ENCODE measurements at regions not wholly inside any gene's neighbourhood (a gene's known extent, or its start where the extent isn't known, plus 50 kb on each side); places are given as distances from the start of the nearest gene placed in this dataset.

DNA sequence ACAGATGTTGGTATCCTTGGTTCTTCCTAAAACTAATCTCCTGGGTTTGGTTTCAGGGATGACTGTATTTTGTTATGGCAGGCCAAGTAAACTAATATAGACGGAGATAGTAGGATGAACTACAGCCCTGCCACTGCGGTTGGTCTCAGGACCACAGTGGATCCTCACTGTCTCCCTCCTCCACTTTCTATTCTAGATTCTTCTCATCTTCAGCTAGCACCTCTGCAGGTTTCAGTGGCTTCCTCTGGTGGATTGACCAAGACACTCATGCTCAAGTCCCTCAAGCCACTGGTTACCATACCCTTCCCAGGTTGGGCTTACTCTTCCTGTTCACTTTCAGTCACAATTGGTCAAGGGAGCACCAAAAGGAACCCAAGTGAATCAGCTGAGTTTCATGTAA is 71.1 kb upstream of the CLDN18 start:
- POLR2A ChIA-PET = no interaction called here
- CTCF ChIA-PET = no interaction called here
- TF ChIP-seq, protein P1, sequence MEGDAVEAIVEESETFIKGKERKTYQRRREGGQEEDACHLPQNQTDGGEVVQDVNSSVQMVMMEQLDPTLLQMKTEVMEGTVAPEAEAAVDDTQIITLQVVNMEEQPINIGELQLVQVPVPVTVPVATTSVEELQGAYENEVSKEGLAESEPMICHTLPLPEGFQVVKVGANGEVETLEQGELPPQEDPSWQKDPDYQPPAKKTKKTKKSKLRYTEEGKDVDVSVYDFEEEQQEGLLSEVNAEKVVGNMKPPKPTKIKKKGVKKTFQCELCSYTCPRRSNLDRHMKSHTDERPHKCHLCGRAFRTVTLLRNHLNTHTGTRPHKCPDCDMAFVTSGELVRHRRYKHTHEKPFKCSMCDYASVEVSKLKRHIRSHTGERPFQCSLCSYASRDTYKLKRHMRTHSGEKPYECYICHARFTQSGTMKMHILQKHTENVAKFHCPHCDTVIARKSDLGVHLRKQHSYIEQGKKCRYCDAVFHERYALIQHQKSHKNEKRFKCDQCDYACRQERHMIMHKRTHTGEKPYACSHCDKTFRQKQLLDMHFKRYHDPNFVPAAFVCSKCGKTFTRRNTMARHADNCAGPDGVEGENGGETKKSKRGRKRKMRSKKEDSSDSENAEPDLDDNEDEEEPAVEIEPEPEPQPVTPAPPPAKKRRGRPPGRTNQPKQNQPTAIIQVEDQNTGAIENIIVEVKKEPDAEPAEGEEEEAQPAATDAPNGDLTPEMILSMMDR (IDR thresholded peaks at IDR 0.05; ENCODE audit: insufficient read depth, low read depth, low read length) = no peak

DNA sequence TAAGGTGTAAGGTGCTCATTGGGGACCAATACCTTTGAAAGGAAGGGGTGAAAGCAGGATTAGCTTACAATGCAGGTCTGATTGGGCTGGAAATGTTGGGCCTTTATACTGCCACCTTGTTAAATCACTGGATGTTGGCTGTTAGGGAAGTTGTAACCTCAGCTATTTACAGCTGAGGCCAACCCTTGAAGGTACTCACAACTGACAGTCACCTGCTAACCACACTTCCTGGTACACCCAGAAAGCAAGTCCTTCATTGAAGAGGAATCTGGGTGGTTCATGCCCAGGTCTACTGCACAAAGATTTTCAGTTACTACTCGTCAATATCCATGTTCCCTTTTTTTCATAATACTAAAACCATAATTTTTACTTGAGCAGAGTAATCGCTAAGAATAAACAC is 65.4 kb upstream of the CLDN18 start:
- H3K36me3 ChIP-seq (ENCODE audit: control insufficient read depth, insufficient read depth, low read length) = no peaks in the 10 kb centered on the region
- no peaks in the 10 kb centered on the region for H3K27me3 ChIP-seq (ENCODE audit: control insufficient read depth, insufficient read depth, low read length)
- POLR2A ChIA-PET = no interaction called here
- no peak for DNase-seq (ENCODE audit: low read depth)
- H3K4me3 ChIP-seq (ENCODE audit: low read depth, low read length) = no peak overlapping the region
- TF ChIP-seq, protein P1 (IDR thresholded peaks at IDR 0.05; ENCODE audit: insufficient read depth, low read depth, low read length) = no peak
- CTCF ChIA-PET = interaction anchor here (0.8 to 4.8 kb wide), 4 partner anchors 14 to 839 kb away, joined by 3 to 36 read pairs (median 12); no protein-coding TSS in a partner anchor

More for the DNA sequence above, 71.1 kb upstream of the CLDN18 start:
- DNase-seq (ENCODE audit: low read depth) = no peak
- Histone ChIP-seq H3K36me3 (ENCODE audit: control insufficient read depth, insufficient read depth, low read length) (no peaks in the 10 kb centered on the region), H3K4me3 (ENCODE audit: low read depth, low read length) (no peak overlapping the region), H3K27me3 (ENCODE audit: control insufficient read depth, insufficient read depth, low read length) (no peaks in the 10 kb centered on the region)

DNA sequence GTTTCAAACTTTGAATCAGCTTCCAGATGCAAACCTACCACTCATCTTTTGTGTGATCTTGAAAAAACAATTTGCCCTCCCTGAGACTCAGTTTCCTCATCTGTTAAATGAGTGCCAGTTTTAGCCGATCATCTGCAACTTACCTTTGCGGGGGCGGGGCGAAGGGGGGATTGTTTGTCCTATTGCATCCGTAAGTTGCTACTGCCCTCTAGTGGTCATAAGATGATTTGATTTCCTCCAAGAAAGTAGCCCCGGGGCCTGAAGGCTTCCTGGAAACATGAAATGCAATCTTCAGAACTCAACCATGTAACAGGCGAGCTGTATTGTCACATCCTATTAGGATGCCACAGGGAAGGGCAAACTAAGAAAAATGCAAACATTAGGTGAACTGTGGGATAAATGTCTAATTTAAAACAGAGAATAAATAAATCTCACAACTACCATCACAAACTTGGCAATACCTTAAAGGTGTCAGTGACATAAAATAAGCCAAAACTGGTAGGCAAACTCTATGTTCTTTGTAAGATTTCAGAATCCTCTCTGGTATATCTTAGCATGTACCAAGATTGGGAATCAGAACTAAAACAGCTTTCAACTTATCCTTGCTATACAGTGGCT is 63.5 kb upstream of the CLDN18 start:
- Histone ChIP-seq H3K27me3 (ENCODE audit: control insufficient read depth, insufficient read depth, low read length) (no peaks in the 10 kb centered on the region), H3K4me3 (ENCODE audit: low read depth, low read length) (no peak overlapping the region), H3K36me3 (ENCODE audit: control insufficient read depth, insufficient read depth, low read length) (no peaks in the 10 kb centered on the region)
- ChIA-PET CTCF (interaction anchor here (0.8 to 4.8 kb wide), 14 partner anchors 9 to 914 kb away, joined by 3 to 36 read pairs (median 4); partner anchors contain the start of gene CLDN18), POLR2A (no interaction called here)
- TF ChIP-seq, protein P1 (IDR thresholded peaks at IDR 0.05; ENCODE audit: insufficient read depth, low read depth, low read length) = peak; percentile 66
- DNase-seq (ENCODE audit: low read depth) = no peak

DNA sequence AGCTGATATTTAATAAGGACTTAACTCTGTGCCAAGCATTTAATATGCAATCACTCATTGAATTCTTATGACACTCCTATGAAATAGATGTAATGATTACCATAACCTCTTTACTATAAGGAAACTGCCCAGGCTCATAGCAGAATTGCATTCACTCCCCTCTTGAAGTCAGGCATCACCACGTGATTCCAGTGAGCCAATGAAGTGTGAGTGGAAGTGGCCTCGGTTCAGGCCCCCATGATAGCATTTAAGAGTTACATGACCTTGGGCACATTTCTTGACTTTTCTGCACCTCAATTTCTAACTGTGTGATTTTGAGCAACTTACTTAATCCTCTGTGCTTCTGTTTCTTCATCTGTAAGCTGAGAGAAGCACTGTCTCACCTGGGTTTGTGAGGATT is 62.8 kb upstream of the CLDN18 start:
- POLR2A ChIA-PET = no interaction called here
- CTCF ChIA-PET = interaction anchor here (1.0 to 4.8 kb wide), 10 partner anchors 8 to 842 kb away, joined by 3 to 36 read pairs (median 6); partner anchors contain the start of gene CLDN18
- TF ChIP-seq, protein P1 (IDR thresholded peaks at IDR 0.05; ENCODE audit: insufficient read depth, low read depth, low read length) = no peak
- Histone ChIP-seq H3K27me3 (ENCODE audit: control insufficient read depth, insufficient read depth, low read length) (no peaks in the 10 kb centered on the region), H3K4me3 (ENCODE audit: low read depth, low read length) (no peak overlapping the region), H3K36me3 (ENCODE audit: control insufficient read depth, insufficient read depth, low read length) (no peaks in the 10 kb centered on the region)
- no peak for DNase-seq (ENCODE audit: low read depth)

DNA sequence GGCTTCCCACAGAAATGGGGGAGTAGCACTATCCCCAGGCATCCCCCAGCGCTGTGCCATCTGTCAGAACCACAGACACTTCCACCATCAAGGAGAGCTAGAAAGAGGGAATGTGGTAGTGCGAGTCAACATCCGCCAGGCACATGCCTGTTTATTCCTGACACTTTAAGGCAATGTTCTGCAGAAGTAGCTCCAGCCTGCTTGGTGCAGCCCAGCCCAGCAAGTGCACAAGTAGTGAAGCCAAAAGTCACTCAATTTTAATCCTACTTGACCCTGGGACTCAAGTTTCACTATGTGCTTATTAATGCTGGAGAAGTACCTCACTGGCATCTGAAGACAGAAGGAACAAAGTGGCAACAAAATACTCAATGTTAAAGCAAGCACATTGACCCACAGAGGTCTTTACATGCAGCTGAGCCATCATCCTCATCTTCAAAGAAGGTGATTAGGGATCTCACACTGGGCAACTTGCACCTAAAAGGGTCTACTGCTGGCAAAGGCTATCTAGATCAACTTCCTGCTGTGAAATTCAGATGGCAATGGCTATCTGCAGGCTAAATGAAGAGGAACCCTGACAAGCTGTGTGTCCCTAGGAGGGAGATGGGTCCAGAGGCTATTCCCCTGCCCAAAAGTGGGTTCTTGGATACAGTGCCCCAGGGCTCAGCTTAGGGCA is 61.4 kb upstream of the CLDN18 start:
- no peak for DNase-seq (ENCODE audit: low read depth)
- ChIA-PET CTCF (interaction anchor here (1.4 to 4.8 kb wide), 4 partner anchors 10 to 916 kb away, joined by 4 to 36 read pairs (median 14); no protein-coding TSS in a partner anchor), POLR2A (no interaction called here)
- no peak overlapping the region for H3K4me3 ChIP-seq (ENCODE audit: low read depth, low read length)
- TF ChIP-seq, protein P1 (IDR thresholded peaks at IDR 0.05; ENCODE audit: insufficient read depth, low read depth, low read length) = no peak
- no peaks in the 10 kb centered on the region for H3K36me3 ChIP-seq (ENCODE audit: control insufficient read depth, insufficient read depth, low read length)
- no peaks in the 10 kb centered on the region for H3K27me3 ChIP-seq (ENCODE audit: control insufficient read depth, insufficient read depth, low read length)

All from BJ (cell line).